IPS DF 4.7 (cell line): ENCODE measurements at regions not wholly inside any gene's neighbourhood (a gene's known extent, or its start where the extent isn't known, plus 50 kb on each side); places are given as distances from the start of the nearest gene placed in this dataset.
"Not testable (repeated sequence)": the region's sequence is repeated elsewhere in the genome, so short reads cannot be mapped to it uniquely, and the experiment has no call there.

Experiments
- DNase-seq: peaks from one replicate; pipeline ENCODE4 v3.0.0-alpha.2; 2013; ENCODE audit warnings: low spot score; ENCODE audit errors: extremely low read depth

- not testable (repeated sequence) for DNase-seq
Observed at GRCh38 chr11:13218685-13219084, 58.9 kb upstream of the BMAL1 start.

DNA sequence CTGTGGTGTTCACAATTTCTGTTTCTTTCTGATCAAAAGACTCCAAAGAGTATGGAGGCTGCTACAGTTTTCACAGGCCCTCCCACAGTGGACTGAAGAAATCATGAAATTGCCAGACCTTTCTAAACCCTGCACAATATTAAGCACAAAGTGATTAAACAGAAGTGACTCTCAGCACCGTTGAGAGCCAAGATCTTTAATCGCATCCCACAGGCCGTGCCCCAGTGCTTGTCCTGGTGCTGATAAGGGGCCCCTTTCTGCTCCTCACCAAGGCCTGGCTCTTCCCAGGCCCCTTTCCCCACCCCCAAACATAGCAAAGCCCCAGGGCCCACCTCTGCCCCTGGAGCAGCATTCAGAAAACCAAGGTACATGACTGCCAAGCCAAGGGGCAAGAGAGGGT lies 57.4 kb upstream of the BMAL1 start:
- no peak for DNase-seq

- no peak for DNase-seq
Observed at GRCh38 chr11:13221722-13222121, 55.9 kb upstream of the BMAL1 start.

DNA sequence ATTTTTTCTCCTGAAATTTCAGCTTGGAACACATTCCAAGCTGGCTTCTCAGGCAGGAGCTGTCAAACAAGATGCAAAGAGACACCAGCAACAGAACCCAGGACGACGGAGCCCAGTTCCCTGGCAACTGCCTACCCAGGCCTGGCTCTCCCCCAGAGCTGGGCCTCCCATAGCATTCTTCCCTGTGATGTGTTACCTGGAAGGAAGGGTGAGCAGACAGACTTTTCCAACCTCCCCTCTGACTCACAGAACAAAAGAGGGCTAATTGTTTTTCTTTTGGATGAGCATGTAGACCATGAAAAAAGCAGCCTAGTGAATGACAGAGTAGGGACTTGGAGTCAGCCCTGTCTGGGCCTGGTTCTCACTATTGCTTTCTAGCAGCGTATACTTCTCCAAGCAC lies 55.3 kb upstream of the BMAL1 start:
- no peak for DNase-seq

DNA sequence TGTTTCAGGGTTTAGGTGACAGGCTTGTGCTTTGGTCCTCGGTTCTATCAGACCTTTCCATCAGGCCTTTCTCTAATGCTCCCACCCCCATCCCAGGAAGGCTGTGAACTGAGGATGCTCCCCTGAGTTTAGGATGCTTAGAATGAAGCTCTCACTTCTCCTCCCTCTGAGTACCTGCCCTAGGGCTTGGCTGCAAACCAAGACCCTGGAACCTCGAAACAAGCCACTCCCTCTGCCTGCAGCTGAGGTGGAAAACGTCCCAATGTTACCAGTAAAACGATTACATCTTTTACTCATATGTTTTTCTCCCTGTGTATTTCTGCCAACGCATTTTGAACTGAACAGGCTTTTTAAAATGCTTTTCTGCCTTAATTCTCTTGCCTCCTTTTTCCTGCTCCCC lies 54.5 kb upstream of the BMAL1 start:
- no peak for DNase-seq

GRCh38 chr11:13224324-13224723 lies 53.3 kb upstream of the BMAL1 start:
- DNase-seq: no peak

- no peak for DNase-seq
Observed at GRCh38 chr11:13225038-13226001, 52.3 kb upstream of the BMAL1 start.

GRCh38 chr11:13227676-13228255 lies 49.8 kb upstream of the BMAL1 start:
- no peak for DNase-seq
